HEK293T (cell line): ENCODE measurements at regions not wholly inside any gene's neighbourhood (a gene's known extent, or its start where the extent isn't known, plus 50 kb on each side); places are given as distances from the start of the nearest gene placed in this dataset.

Source experiments
- CTCF ChIA-PET: fragments of 350-600 bp; formaldehyde crosslinking; extraction: SDS; loops from one replicate; lab custom pipeline; 2021; ENCODE audit warnings: antibody characterized with exemption, inconsistent platforms; lab: Yijun Ruan, JAX
- POLR2A ChIA-PET: fragments of 350-600 bp; formaldehyde crosslinking; extraction: SDS; loops from one replicate; lab custom pipeline; 2020; ENCODE audit warnings: antibody characterized with exemption, inconsistent platforms; lab: Yijun Ruan, JAX
- DNase-seq: peaks from one replicate; pipeline ENCODE4 v3.0.0; 2012; ENCODE audit warnings: mixed read lengths; ENCODE audit errors: extremely low spot score
- ARNT ChIP-seq: fragments of 450-650 bp; IDR thresholded peaks from 2 replicates; pipeline ENCODE4 v1.6.1; 2017; ENCODE audit warnings: mild to moderate bottlenecking
- BHLHE40 ChIP-seq: fragments of 450-650 bp; IDR thresholded peaks from 2 replicates; pipeline ENCODE4 v1.6.1; 2016; ENCODE audit warnings: mild to moderate bottlenecking, moderate library complexity, borderline replicate concordance
- CTBP1 ChIP-seq: fragments of 450-650 bp; IDR thresholded peaks from 2 replicates; pipeline ENCODE4 v1.6.1; 2016; ENCODE audit warnings: borderline replicate concordance
- ELF4 ChIP-seq: fragments of 450-650 bp; IDR thresholded peaks from 2 replicates; pipeline ENCODE4 v1.6.1; 2017; ENCODE audit warnings: antibody characterized with exemption
- FOXA1 ChIP-seq: fragments of 450-650 bp; IDR thresholded peaks from 2 replicates; pipeline ENCODE4 v1.6.1; 2016; ENCODE audit warnings: mild to moderate bottlenecking
- FOXK2 ChIP-seq: fragments of 450-650 bp; IDR thresholded peaks from 2 replicates; pipeline ENCODE4 v1.6.1; 2016; ENCODE audit warnings: mild to moderate bottlenecking
- FOXM1 ChIP-seq: fragments of 450-650 bp; IDR thresholded peaks from 2 replicates; pipeline ENCODE4 v1.6.1; 2017; ENCODE audit warnings: mild to moderate bottlenecking, borderline replicate concordance
- HDGF ChIP-seq: fragments of 450-650 bp; IDR thresholded peaks from 2 replicates; pipeline ENCODE4 v1.6.1; 2017; ENCODE audit warnings: antibody characterized with exemption, borderline replicate concordance
- L3MBTL2 ChIP-seq: fragments of 450-650 bp; conservative IDR thresholded peaks from 2 replicates; pipeline ENCODE4 v1.6.1; 2016; ENCODE audit warnings: mild to moderate bottlenecking
- LEF1 ChIP-seq: fragments of 450-650 bp; IDR thresholded peaks from 2 replicates; pipeline ENCODE4 v1.6.1; 2017; ENCODE audit warnings: mild to moderate bottlenecking, borderline replicate concordance
- NFRKB ChIP-seq: fragments of 450-650 bp; IDR thresholded peaks from 2 replicates; pipeline ENCODE4 v1.6.1; 2016; ENCODE audit warnings: mild to moderate bottlenecking, moderate library complexity
- SP1 ChIP-seq: fragments of 450-650 bp; IDR thresholded peaks from 2 replicates; pipeline ENCODE4 v1.6.1; 2017
- SUZ12 ChIP-seq: fragments of 450-650 bp; IDR thresholded peaks from 2 replicates; pipeline ENCODE4 v1.6.1; 2016; ENCODE audit warnings: mild to moderate bottlenecking
- TARDBP ChIP-seq: fragments of 450-650 bp; IDR thresholded peaks from 2 replicates; pipeline ENCODE4 v1.6.1; 2016
- ZNF384 ChIP-seq: fragments of 450-650 bp; IDR thresholded peaks from 2 replicates; pipeline ENCODE4 v1.6.1; 2016
- TF ChIP-seq, protein P1 (sequence below): fragments of 450-650 bp; IDR thresholded peaks from 2 replicates; pipeline ENCODE4 v1.6.1; 2016

DNA sequence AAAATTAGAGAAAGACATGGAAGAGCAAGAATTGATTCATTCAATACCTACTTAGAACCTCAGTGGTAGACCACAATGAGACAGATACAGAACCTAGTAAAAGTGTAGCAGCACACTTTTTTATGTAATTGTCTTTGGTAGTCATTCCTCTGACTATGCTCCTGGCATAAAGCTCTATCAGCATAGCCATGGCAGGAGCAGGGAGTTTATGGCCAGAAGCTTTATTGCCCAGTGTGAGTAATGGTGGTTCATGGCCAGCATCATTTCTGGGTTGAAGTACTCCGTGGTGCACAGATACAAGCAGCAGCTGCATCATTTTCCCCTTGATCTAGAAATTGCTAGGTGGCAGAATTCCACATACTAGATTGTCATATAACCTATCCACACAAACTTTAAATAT, 352.6 kb downstream of the TBC1D4 start:
- no peak for DNase-seq
- POLR2A ChIA-PET: no interaction called here
- CTCF ChIA-PET: interaction anchor here (0.7 kb wide), 1 partner anchor 56 kb away, joined by 6 read pairs; no protein-coding TSS in a partner anchor
- no peak for TF ChIP-seq L3MBTL2
- TF ChIP-seq CTBP1: no peak
- no peak for TF ChIP-seq TARDBP
- TF ChIP-seq, protein P1, sequence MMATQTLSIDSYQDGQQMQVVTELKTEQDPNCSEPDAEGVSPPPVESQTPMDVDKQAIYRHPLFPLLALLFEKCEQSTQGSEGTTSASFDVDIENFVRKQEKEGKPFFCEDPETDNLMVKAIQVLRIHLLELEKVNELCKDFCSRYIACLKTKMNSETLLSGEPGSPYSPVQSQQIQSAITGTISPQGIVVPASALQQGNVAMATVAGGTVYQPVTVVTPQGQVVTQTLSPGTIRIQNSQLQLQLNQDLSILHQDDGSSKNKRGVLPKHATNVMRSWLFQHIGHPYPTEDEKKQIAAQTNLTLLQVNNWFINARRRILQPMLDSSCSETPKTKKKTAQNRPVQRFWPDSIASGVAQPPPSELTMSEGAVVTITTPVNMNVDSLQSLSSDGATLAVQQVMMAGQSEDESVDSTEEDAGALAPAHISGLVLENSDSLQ: no peak
- TF ChIP-seq HDGF: no peak
- TF ChIP-seq LEF1: no peak
- TF ChIP-seq SP1: no peak
- TF ChIP-seq FOXK2: no peak
- TF ChIP-seq SUZ12: no peak
- TF ChIP-seq ARNT: no peak
- no peak for TF ChIP-seq NFRKB
- no peak for TF ChIP-seq ELF4
- TF ChIP-seq BHLHE40: no peak
- no peak for TF ChIP-seq ZNF384
- TF ChIP-seq FOXM1: no peak
- no peak for TF ChIP-seq FOXA1

DNA sequence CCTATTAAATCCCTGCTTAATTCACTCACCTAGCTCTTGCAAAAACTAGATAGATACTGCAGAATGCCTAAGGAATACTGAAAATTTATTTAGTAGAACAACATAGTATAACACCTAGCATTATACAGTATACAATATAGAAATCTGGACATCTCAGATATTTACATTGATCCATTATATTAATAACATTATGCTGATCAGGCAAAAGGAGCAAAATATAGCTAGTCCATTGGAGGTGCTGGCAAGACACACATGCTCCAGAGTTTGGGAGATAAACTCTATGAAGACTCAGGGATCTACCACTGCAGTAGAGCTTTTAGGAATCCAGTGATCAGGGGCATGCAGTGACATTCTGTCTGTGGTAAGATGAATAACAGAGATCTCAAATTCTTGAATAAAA, 357.6 kb downstream of the TBC1D4 start:
- no peak for TF ChIP-seq FOXM1
- TF ChIP-seq TARDBP: no peak
- TF ChIP-seq BHLHE40: no peak
- no peak for TF ChIP-seq FOXA1
- no peak for TF ChIP-seq ELF4
- TF ChIP-seq LEF1: no peak
- TF ChIP-seq SUZ12: no peak
- TF ChIP-seq ARNT: no peak
- TF ChIP-seq FOXK2: no peak
- no peak for TF ChIP-seq SP1
- no peak for DNase-seq
- ChIA-PET POLR2A (no interaction called here), CTCF (interaction anchor here (0.6 kb wide), 1 partner anchor 1369 kb away, joined by 3 read pairs; no protein-coding TSS in a partner anchor)

DNA sequence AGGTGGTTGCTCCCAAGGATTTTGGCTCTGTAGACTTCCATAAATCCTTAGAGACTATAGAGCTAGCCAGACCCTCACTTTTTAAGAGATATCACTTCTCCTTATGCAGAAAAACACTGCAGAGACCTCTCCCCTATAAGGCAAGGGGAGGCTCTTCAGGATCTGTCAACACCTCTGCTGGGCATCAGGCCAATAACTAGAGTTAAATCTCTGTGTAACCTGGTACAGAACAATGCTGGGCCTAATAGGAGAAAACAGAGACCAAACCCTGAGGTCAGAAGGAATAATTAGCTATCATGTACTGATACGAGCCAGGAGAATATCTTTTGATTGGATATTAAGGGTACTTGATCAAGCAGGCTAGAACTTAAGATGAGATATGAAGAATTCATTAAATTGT, 358.5 kb downstream of the TBC1D4 start:
- no peak for DNase-seq
- ChIA-PET CTCF (no interaction called here), POLR2A (no interaction called here)
- TF ChIP-seq ARNT: no peak
- no peak for TF ChIP-seq FOXK2
- TF ChIP-seq LEF1: no peak
- TF ChIP-seq L3MBTL2: no peak
- TF ChIP-seq ZNF384: no peak
- TF ChIP-seq SUZ12: no peak

DNA sequence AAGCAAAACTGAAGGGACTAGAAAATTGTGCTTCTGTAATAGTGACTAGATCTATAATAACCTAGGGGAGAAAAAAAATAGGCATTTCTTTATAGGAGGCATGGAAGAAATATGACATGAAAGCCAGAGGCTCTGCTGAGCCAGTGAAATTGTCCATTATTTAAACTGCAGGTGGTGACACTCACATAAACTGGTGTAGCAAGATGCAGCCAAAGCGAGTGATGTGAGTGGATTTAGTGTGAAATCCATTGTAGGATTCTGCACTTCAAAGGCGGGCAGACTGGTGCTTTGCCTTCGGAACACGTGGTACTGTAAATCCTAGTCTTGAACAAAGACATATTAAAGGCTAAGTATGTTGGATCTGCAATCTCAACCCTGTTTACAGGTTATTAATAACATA, 361.9 kb downstream of the TBC1D4 start:
- no peak for DNase-seq
- ChIA-PET POLR2A (no interaction called here), CTCF (no interaction called here)
- no peak for TF ChIP-seq FOXK2
- TF ChIP-seq FOXM1: no peak
- no peak for TF ChIP-seq SUZ12
- no peak for TF ChIP-seq L3MBTL2
- TF ChIP-seq BHLHE40: no peak

DNA sequence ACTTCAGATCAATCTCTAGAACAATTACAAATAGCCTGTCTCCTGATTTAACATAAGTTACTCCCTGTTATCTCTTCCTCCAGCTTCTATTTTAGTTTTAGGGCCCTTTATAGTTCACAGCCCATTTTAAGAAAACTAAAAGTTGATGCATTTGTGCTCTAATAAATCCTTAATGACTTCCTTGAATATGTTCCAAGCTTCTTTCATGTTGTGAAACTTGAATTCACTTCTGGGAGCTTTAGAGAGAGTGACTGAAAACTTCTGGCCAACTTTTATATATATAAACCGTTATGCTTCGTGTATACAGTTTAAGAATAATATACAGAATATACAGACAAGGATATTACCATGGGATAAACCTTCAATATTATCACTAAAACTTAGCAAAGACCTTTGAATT, 366.8 kb downstream of the TBC1D4 start:
- DNase-seq: no peak
- TF ChIP-seq SP1 (no peak), FOXA1 (no peak), LEF1 (no peak), L3MBTL2 (no peak), HDGF (no peak), SUZ12 (no peak), NFRKB (no peak)
- CTCF ChIA-PET: no interaction called here
- POLR2A ChIA-PET: no interaction called here

DNA sequence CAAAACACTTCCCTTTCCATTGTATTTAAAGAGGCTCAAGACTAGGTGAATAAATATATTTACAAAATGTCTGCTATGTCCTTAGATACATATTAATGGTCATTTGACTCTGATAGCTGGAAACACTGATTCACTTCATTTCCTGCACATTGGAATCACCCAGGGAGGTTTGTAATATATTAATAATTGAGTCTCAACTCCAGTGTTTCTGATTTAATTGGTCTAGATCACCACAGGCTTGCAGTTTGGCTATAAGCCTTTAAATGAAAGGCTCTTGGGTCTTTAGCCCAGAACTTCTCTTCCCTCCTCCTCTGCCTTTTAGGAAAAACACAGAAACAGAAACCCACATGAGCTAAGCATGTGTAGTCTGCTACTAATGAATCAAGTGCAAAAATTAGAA, 378.0 kb downstream of the TBC1D4 start:
- no peak for TF ChIP-seq LEF1
- TF ChIP-seq ELF4: no peak
- TF ChIP-seq ZNF384: no peak
- no peak for TF ChIP-seq BHLHE40
- DNase-seq: no peak
- CTCF ChIA-PET: no interaction called here
- POLR2A ChIA-PET: no interaction called here

DNA sequence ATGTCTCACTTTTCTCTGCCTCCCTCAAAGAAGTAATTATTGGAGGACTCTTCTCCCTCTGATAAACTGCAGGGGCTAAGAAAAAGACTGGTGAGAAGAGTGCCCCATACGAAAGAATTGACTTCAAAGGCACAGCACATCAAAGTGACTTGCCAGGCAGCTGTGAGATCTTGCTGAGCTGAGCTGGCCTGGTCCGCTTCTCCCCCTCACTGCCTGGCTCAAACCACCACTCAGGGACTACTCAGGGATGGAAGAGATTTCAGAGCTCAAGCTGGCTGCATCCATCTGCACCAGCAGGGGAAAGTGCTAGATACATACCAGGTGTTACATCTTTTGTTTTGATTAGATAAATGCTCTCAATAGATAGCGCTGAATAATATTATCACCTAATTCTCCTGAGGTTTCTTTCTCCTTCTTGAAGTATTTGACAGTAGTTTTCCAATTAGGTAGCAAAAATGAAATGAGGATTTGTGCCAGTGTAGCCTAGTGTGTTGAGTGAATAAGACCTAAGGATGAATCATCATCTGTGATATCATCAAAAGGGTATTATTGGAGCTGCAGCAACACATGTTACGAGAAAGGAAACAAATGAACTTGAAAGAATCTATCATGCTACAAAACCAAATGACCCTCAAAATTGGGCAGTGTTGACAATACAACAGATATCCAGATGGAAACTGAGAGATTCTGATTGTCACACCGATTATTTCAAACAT, 379.8 kb downstream of the TBC1D4 start:
- no peak for DNase-seq

More for the DNA sequence above, 379.8 kb downstream of the TBC1D4 start:
- ChIA-PET CTCF (no interaction called here), POLR2A (no interaction called here)
- no peak for TF ChIP-seq SUZ12
- TF ChIP-seq FOXA1: no peak
- TF ChIP-seq, protein P1: no peak
- TF ChIP-seq FOXM1: no peak
- no peak for TF ChIP-seq NFRKB
- no peak for TF ChIP-seq SP1
- TF ChIP-seq LEF1: no peak
- no peak for TF ChIP-seq ARNT
- TF ChIP-seq ELF4: no peak
- no peak for TF ChIP-seq BHLHE40
- no peak for TF ChIP-seq L3MBTL2
- no peak for TF ChIP-seq CTBP1
- no peak for TF ChIP-seq TARDBP
- TF ChIP-seq ZNF384: no peak
